Ovary (tissue), 3 donors: ENCODE measurements at regions not wholly inside any gene's neighbourhood (a gene's known extent, or its start where the extent isn't known, plus 50 kb on each side); places are given as distances from the start of the nearest gene placed in this dataset.

Experiments used
- EP300 ChIP-seq: sonication (generic); formaldehyde crosslinking; IDR thresholded peaks from one replicate; pipeline ENCODE4 v1.6.1; 2017; ENCODE audit warnings: antibody characterized with exemption
- POLR2A ChIP-seq: fragments of 450-650 bp; IDR thresholded peaks from one replicate; pipeline ENCODE4 v1.6.1; 2017; ENCODE audit warnings: antibody characterized with exemption, mild to moderate bottlenecking, moderate library complexity
- TF ChIP-seq, protein P1 (sequence below), 3 donors: fragments of 450-650 bp in 2 of 3; fragments of 200-600 bp in 1 of 3; IDR thresholded peaks; one replicate each; pipeline versions ENCODE4 v1.5.1 to v1.8.0; 2016 to 2022; ENCODE audit warnings: antibody characterized with exemption in 3 of 3, mild to moderate bottlenecking in 1 of 3
- donor health status: DM: no; HTN: no; CAD: no.

- TF ChIP-seq POLR2A (no peak), EP300 (no peak)
- TF ChIP-seq, protein P1, sequence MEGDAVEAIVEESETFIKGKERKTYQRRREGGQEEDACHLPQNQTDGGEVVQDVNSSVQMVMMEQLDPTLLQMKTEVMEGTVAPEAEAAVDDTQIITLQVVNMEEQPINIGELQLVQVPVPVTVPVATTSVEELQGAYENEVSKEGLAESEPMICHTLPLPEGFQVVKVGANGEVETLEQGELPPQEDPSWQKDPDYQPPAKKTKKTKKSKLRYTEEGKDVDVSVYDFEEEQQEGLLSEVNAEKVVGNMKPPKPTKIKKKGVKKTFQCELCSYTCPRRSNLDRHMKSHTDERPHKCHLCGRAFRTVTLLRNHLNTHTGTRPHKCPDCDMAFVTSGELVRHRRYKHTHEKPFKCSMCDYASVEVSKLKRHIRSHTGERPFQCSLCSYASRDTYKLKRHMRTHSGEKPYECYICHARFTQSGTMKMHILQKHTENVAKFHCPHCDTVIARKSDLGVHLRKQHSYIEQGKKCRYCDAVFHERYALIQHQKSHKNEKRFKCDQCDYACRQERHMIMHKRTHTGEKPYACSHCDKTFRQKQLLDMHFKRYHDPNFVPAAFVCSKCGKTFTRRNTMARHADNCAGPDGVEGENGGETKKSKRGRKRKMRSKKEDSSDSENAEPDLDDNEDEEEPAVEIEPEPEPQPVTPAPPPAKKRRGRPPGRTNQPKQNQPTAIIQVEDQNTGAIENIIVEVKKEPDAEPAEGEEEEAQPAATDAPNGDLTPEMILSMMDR (IDR thresholded peaks at IDR 0.05) = no peak
These were observed 212.3 kb upstream of the RPS6KA3 start for GRCh38 chrX:20479048-20479447.
